Heart left ventricle (tissue), 16 donors: ENCODE measurements at regions not wholly inside any gene's neighbourhood (a gene's known extent, or its start where the extent isn't known, plus 50 kb on each side); places are given as distances from the start of the nearest gene placed in this dataset.
"Not testable (repeated sequence)": the region's sequence is repeated elsewhere in the genome, so short reads cannot be mapped to it uniquely, and the experiment has no call there.

Source experiments
- ATAC-seq, 4 donors: fragments of 200-7000 bp; cut with Tn5 transposase; one replicate each; pipeline ENCODE4 v1.9.1; 2020 to 2022; ENCODE audit warnings: moderate library complexity in 4 of 4, mild to moderate bottlenecking in 3 of 4, moderate number of reproducible peaks in 1 of 4
- DNase-seq, 5 donors: peaks; one replicate each; pipeline ENCODE4 v3.0.0-alpha.2; 2020
- H3K27ac ChIP-seq, 12 donors: fragments of 200-600 bp; sonication (generic) in 4 of 12; one replicate each; pipeline versions ENCODE4 v1.5.0 to v1.8.0; 2016 to 2022; ENCODE audit warnings: mild to moderate bottlenecking in 2 of 12
- H3K27me3 ChIP-seq, 9 donors: fragments of 200-600 bp; sonication (generic) in 2 of 9; one replicate each; pipeline versions ENCODE4 v1.5.1 to v1.8.0; 2016 to 2022; ENCODE audit warnings: mild to moderate bottlenecking in 3 of 9
- H3K36me3 ChIP-seq, 9 donors: fragments of 200-600 bp; sonication (generic) in 2 of 9; one replicate each; pipeline versions ENCODE4 v1.5.0 to v1.8.0; 2018 to 2022; ENCODE audit warnings: mild to moderate bottlenecking in 2 of 9
- H3K4me1 ChIP-seq, 12 donors: fragments of 200-600 bp; sonication (generic) in 4 of 12; one replicate each; pipeline versions ENCODE4 v1.5.0 to v1.8.0; 2016 to 2022; ENCODE audit warnings: mild to moderate bottlenecking in 3 of 12
- H3K4me3 ChIP-seq, 12 donors: fragments of 200-600 bp; sonication (generic) in 4 of 12; one replicate each; pipeline versions ENCODE4 v1.5.0 to v1.8.0; 2017 to 2022; ENCODE audit warnings: mild to moderate bottlenecking in 9 of 12, moderate library complexity in 4 of 12
- H3K9me3 ChIP-seq, 12 donors: fragments of 200-600 bp; sonication (generic) in 4 of 12; one replicate each; pipeline versions ENCODE4 v1.5.0 to v1.8.0; 2016 to 2022; ENCODE audit warnings: mild to moderate bottlenecking in 1 of 12
- CTCF ChIP-seq, 12 donors: fragments of 200-600 bp; sonication (generic) in 4 of 12; IDR thresholded peaks; one replicate each; pipeline versions ENCODE4 v1.5.0 to v1.8.0; 2018 to 2022; ENCODE audit warnings: antibody characterized with exemption in 12 of 12, mild to moderate bottlenecking in 5 of 12
- POLR2A ChIP-seq, 2 donors: fragments of 450-650 bp; IDR thresholded peaks; one replicate each; pipeline ENCODE4 v1.6.1; 2017; ENCODE audit warnings: antibody characterized with exemption in 2 of 2, mild to moderate bottlenecking in 2 of 2, moderate library complexity in 2 of 2
- WGBS, 4 donors: extraction: QIAGEN DNeasy Blood & Tissue Kit in 2 of 4; methylation state at CpG; one replicate each; pipeline versions ENCODE4 v1.1.5 to v1.1.7; 2013 to 2018; 5-methylcytosine and 5-hydroxymethylcytosine counted together
- intact Hi-C, 10 donors: fragments of 100-400 bp; cut with DNase I; formaldehyde crosslinking; loops; one replicate each; pipeline versions ENCODE4 v1.11.1 to v1.14.2; 2022
- donor health status: ischemic (EF 13 %, LVEDD 7.1; RV severe dilation, severe dysfunction).
- donor health status: healthy with polysubstance abuse.
- donor health status: DM: no; HTN: yes; CAD: no.
- donor health status: DM: no; HTN: no; CAD: no.
- donor health status: ischemic (EF 25% LVEDD 6.9; RV normal size, moderate dysfunction).
- donor health status: ischemic (EF 25% LVEDD 5.7; RV mildly dilated, moderate dysfunction).
- donor health status: healthy.
- donor health status: DM: yes; HTN: yes; CAD: no.
- donor health status: ischemic (EF 35%, LVEDD 5.7; RV mildly dilated, moderate dysfunction).
- donor health status: nonischemic (EF 11% LVEDD 7.7; RV severe dilation, severe dysfunction).
- donor health status: DM: yes; HTN: yes; CAD: no.
- donor health status: PGD.
- donor health status: ischemic (EF 29% LVEDD 5.4; RV normal size, mild dysfunction).
- donor health status: nonischemic (EF 23%, LVEDD 6.1; RV moderate dilation, normal function).

GRCh38 chr5:162817364-162817763 lies 620.0 kb upstream of the CCNG1 start:
- intact Hi-C loops, result no loop called here
- 64 to 71% (median 67%) methylated on average over 4 of the region's 4 CpGs for WGBS, 4 donors
- DNase-seq (no peak), ATAC-seq (no peak)
- H3K4me1 ChIP-seq, result no peaks in the 10 kb centered on the region
- H3K9me3 ChIP-seq, result no peaks in the 10 kb centered on the region
- H3K27me3 ChIP-seq, result no peaks in the 10 kb centered on the region
- no peak overlapping the region for H3K4me3 ChIP-seq
- H3K36me3 ChIP-seq, result no peaks in the 10 kb centered on the region
- TF ChIP-seq CTCF (IDR thresholded peaks at IDR 0.05) (no peak), POLR2A (IDR thresholded peaks at IDR 0.05) (no peak)
- no peak overlapping the region for H3K27ac ChIP-seq

GRCh38 chr5:162821664-162822063 lies 615.7 kb upstream of the CCNG1 start:
- H3K27me3 ChIP-seq, intact Hi-C loops, H3K36me3 ChIP-seq, H3K4me3 ChIP-seq, H3K4me1 ChIP-seq, H3K9me3 ChIP-seq, ATAC-seq, H3K27ac ChIP-seq: not testable (repeated sequence)
- WGBS, 4 donors, result 46 to 65% (median 54%) methylated on average over 8 of the region's 8 CpGs
- peak in 1 of 5 donors; percentile 24 for DNase-seq

- Histone ChIP-seq H3K4me1 (no peaks in the 10 kb centered on the region), H3K27ac (no peak overlapping the region), H3K4me3 (no peak overlapping the region), H3K9me3 (peaks cover 0 to 7% (median 0%) of the 10 kb centered on the region in 12 donors), H3K36me3 (no peaks in the 10 kb centered on the region), H3K27me3 (no peaks in the 10 kb centered on the region)
- TF ChIP-seq POLR2A (IDR thresholded peaks at IDR 0.05) (no peak), CTCF (IDR thresholded peaks at IDR 0.05) (no peak)
- ATAC-seq, result no peak
- intact Hi-C loops, result no loop called here
- 64 to 75% (median 66%) methylated on average over 2 of the region's 2 CpGs for WGBS, 4 donors
- no peak for DNase-seq
Observed at GRCh38 chr5:162824360-162824759, 613.0 kb upstream of the CCNG1 start.

- no peak for ATAC-seq
- Histone ChIP-seq H3K27me3 (no peaks in the 10 kb centered on the region), H3K4me3 (no peak overlapping the region), H3K9me3 (peaks cover 0 to 10% (median 0%) of the 10 kb centered on the region in 12 donors), H3K27ac (no peak overlapping the region), H3K36me3 (no peaks in the 10 kb centered on the region), H3K4me1 (no peaks in the 10 kb centered on the region)
- TF ChIP-seq POLR2A (IDR thresholded peaks at IDR 0.05) (no peak), CTCF (IDR thresholded peaks at IDR 0.05) (no peak)
- intact Hi-C loops, result no loop called here
- WGBS, 4 donors, result 56 to 73% (median 60%) methylated on average over 1 of the region's 1 CpG
- no peak for DNase-seq
Observed at GRCh38 chr5:162837155-162837554, 600.2 kb upstream of the CCNG1 start.

GRCh38 chr5:162842727-162843126 lies 594.7 kb upstream of the CCNG1 start:
- ATAC-seq, result no peak
- intact Hi-C loops, result no loop called here
- Histone ChIP-seq H3K36me3 (no peaks in the 10 kb centered on the region), H3K4me1 (no peaks in the 10 kb centered on the region), H3K27ac (no peak overlapping the region), H3K9me3 (peaks cover 0 to 16% (median 0%) of the 10 kb centered on the region in 12 donors), H3K27me3 (no peaks in the 10 kb centered on the region), H3K4me3 (no peak overlapping the region)
- WGBS, 4 donors, result 43 to 56% (median 50%) methylated on average over 2 of the region's 2 CpGs
- no peak for DNase-seq
- TF ChIP-seq POLR2A (IDR thresholded peaks at IDR 0.05), result no peak
- no peak for TF ChIP-seq CTCF (IDR thresholded peaks at IDR 0.05)
